HepG2 (cell line): ENCODE measurements at regions not wholly inside any gene's neighbourhood (a gene's known extent, or its start where the extent isn't known, plus 50 kb on each side); places are given as distances from the start of the nearest gene placed in this dataset.

Source experiments
- AKAP8 ChIP-seq: sonication (generic); formaldehyde crosslinking; IDR thresholded peaks from 2 replicates; pipeline ENCODE4 v1.5.1; 2020; ENCODE audit warnings: mild to moderate bottlenecking, missing genetic modification reagents
- BRCA1 ChIP-seq: sonication (generic); formaldehyde crosslinking; IDR thresholded peaks from 2 replicates; pipeline ENCODE4 v1.4.0; 2020; ENCODE audit warnings: missing genetic modification reagents
- CBFB ChIP-seq: sonication (generic); formaldehyde crosslinking; IDR thresholded peaks from 2 replicates; pipeline ENCODE4 v1.4.0; 2020; ENCODE audit warnings: missing genetic modification reagents
- HMGA1 ChIP-seq: sonication (generic); formaldehyde crosslinking; conservative IDR thresholded peaks from 2 replicates; pipeline ENCODE4 v1.4.0; 2020; ENCODE audit warnings: missing genetic modification reagents
- HNF4G ChIP-seq, 2 experiments: sonication (generic) in 1 of 2; formaldehyde crosslinking in 1 of 2; IDR thresholded peaks; 2 replicates each; pipeline versions ENCODE4 v1.4.0 to v1.6.1; 2011 to 2020; ENCODE audit warnings: borderline replicate concordance in 2 of 2, low read depth in 2 of 2, mild to moderate bottlenecking in 2 of 2, low read length in 1 of 2, missing genetic modification reagents in 1 of 2, moderate library complexity in 1 of 2
- HNRNPL ChIP-seq: fragments of 200-400 bp; formaldehyde crosslinking; IDR thresholded peaks from 2 replicates; pipeline ENCODE4 v1.6.1; 2017; ENCODE audit warnings: mild to moderate bottlenecking, low read depth, low read length
- IRX3 ChIP-seq: sonication (generic); formaldehyde crosslinking; IDR thresholded peaks from 2 replicates; pipeline ENCODE4 v1.8.1; 2023; ENCODE audit warnings: mild to moderate bottlenecking, low read depth, missing genetic modification reagents, borderline replicate concordance
- KAT7 ChIP-seq: IDR thresholded peaks from 2 replicates; pipeline ENCODE4 v1.6.1; 2018; ENCODE audit warnings: borderline replicate concordance, missing compliant biosample characterization
- MED8 ChIP-seq: sonication (generic); formaldehyde crosslinking; IDR thresholded peaks from 2 replicates; pipeline ENCODE4 v1.8.1; 2023; ENCODE audit warnings: mild to moderate bottlenecking, missing genetic modification reagents; ENCODE audit not compliant: insufficient replicate concordance
- MEIS1 ChIP-seq: sonication (generic); formaldehyde crosslinking; IDR thresholded peaks from 2 replicates; pipeline ENCODE4 v1.9.0; 2021; ENCODE audit warnings: mild to moderate bottlenecking, missing genetic modification reagents, moderate library complexity, borderline replicate concordance
- NBN ChIP-seq: fragments of 450-650 bp; conservative IDR thresholded peaks from 2 replicates; pipeline ENCODE4 v1.6.1; 2017
- NFE2 ChIP-seq: sonication (generic); formaldehyde crosslinking; IDR thresholded peaks from 2 replicates; pipeline ENCODE4 v1.4.0; 2020; ENCODE audit warnings: missing genetic modification reagents
- NFKBIZ ChIP-seq: IDR thresholded peaks from 2 replicates; pipeline ENCODE4 v1.6.1; 2018; ENCODE audit warnings: missing genetic modification reagents, missing compliant biosample characterization
- RFX5 ChIP-seq: IDR thresholded peaks from 2 replicates; pipeline ENCODE4 v1.6.1; 2011; ENCODE audit warnings: low read depth, low read length, improper control_type of control experiment
- SMARCE1 ChIP-seq: fragments of 450-650 bp; IDR thresholded peaks from 2 replicates; pipeline ENCODE4 v1.6.1; 2017; ENCODE audit warnings: borderline replicate concordance
- ZKSCAN5 ChIP-seq: sonication (generic); formaldehyde crosslinking; IDR thresholded peaks from 2 replicates; pipeline ENCODE4 v1.5.1; 2020; ENCODE audit warnings: mild to moderate bottlenecking, missing genetic modification reagents
- ZNF180 ChIP-seq: sonication (generic); formaldehyde crosslinking; IDR thresholded peaks from 2 replicates; pipeline ENCODE4 v1.4.0; 2020; ENCODE audit warnings: low read depth, missing genetic modification reagents, borderline replicate concordance
- ZNF232 ChIP-seq: sonication (generic); formaldehyde crosslinking; IDR thresholded peaks from 2 replicates; pipeline ENCODE4 v1.4.0; 2020; ENCODE audit warnings: missing genetic modification reagents, borderline replicate concordance
- ZNF253 ChIP-seq: sonication (generic); formaldehyde crosslinking; IDR thresholded peaks from 2 replicates; pipeline ENCODE4 v1.8.0; 2022; ENCODE audit warnings: mild to moderate bottlenecking, missing genetic modification reagents, borderline replicate concordance
- ZNF292 ChIP-seq: sonication (generic); formaldehyde crosslinking; IDR thresholded peaks from 2 replicates; pipeline ENCODE4 v1.8.1; 2022; ENCODE audit warnings: mild to moderate bottlenecking, low read depth, missing genetic modification reagents, borderline replicate concordance
- ZNF350 ChIP-seq: sonication (generic); formaldehyde crosslinking; IDR thresholded peaks from 2 replicates; pipeline ENCODE4 v1.4.0; 2020; ENCODE audit warnings: mild to moderate bottlenecking, low read depth, missing genetic modification reagents, borderline replicate concordance
- ZNF703 ChIP-seq: sonication (generic); formaldehyde crosslinking; IDR thresholded peaks from 2 replicates; pipeline ENCODE4 v1.5.1; 2020; ENCODE audit warnings: missing genetic modification reagents, mild to moderate bottlenecking, moderate library complexity, borderline replicate concordance
- ZNF709 ChIP-seq: sonication (generic); formaldehyde crosslinking; IDR thresholded peaks from 2 replicates; pipeline ENCODE4 v1.5.0; 2020; ENCODE audit warnings: mild to moderate bottlenecking, missing genetic modification reagents
- ZNF768 ChIP-seq: sonication (generic); formaldehyde crosslinking; IDR thresholded peaks from 2 replicates; pipeline ENCODE4 v1.4.0; 2020; ENCODE audit warnings: missing genetic modification reagents
- ZSCAN29 ChIP-seq: sonication (generic); formaldehyde crosslinking; conservative IDR thresholded peaks from 2 replicates; pipeline ENCODE4 v1.4.0; 2020; ENCODE audit warnings: mild to moderate bottlenecking, missing genetic modification reagents
- TF ChIP-seq, protein P1 (sequence below): conservative IDR thresholded peaks from 2 replicates; pipeline ENCODE4 v1.6.1; 2018; ENCODE audit warnings: missing genetic modification reagents
- TF ChIP-seq, protein P2 (sequence below): sonication (generic); formaldehyde crosslinking; IDR thresholded peaks from 2 replicates; pipeline ENCODE4 v1.4.0; 2020; ENCODE audit warnings: missing genetic modification reagents
- TF ChIP-seq, protein P3 (sequence below): sonication (generic); formaldehyde crosslinking; IDR thresholded peaks from 2 replicates; pipeline ENCODE4 v1.8.0; 2022; ENCODE audit warnings: missing genetic modification reagents, mild to moderate bottlenecking, borderline replicate concordance

DNA sequence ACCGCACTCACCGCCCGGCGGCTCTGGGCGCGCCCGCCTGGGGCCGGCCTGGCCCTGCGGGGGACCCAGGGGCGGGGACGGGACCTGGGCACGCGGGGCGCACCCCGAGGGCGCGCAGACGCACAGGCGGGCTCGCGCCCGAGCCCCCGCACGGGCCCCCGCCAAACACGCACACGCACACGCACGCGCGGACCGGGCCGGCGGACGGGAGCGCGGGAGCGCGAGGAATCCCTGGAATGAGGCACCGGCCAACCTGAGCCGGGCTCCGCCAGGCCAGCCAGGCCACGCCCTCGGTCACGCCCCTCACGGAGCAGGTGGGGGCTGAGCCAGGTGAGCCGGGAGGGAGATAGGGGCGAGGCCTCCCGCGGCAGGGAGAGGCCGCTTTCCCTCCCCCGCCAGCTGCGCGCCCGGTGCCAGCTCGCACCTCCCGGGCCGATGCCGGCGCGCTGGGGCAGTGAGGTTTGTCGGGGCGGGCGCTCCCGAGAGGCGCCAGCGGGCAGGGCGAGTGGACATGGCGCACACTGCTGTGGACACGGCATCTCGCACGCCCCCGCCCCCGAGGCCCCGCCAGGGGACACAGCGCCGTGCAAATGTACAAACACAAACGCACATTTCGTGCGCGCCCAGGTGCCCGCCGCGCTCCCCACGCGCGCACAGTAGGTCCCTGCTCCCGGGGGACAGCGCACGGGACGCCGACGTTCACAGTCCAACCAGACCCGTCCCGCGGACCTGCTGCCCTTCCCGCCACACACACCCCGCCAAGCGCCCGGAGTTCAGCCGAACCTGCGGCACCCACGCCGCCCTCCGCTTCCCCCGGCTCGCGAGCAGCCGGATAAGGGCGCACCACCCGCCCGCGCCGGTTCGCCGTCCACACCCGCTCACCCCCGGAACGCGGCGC lies 75.9 kb upstream of the VGLL4 start (continued):
- TF ChIP-seq, protein P1, sequence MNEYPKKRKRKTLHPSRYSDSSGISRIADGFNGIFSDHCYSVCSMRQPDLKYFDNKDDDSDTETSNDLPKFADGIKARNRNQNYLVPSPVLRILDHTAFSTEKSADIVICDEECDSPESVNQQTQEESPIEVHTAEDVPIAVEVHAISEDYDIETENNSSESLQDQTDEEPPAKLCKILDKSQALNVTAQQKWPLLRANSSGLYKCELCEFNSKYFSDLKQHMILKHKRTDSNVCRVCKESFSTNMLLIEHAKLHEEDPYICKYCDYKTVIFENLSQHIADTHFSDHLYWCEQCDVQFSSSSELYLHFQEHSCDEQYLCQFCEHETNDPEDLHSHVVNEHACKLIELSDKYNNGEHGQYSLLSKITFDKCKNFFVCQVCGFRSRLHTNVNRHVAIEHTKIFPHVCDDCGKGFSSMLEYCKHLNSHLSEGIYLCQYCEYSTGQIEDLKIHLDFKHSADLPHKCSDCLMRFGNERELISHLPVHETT (CRISPR knock-in tag), result 0 out of 2 replicates have a peak, but pooled peaks have one; percentile 32
- TF ChIP-seq RFX5 (no peak), ZNF350 (CRISPR knock-in tag) (no peak), HMGA1 (CRISPR knock-in tag) (no peak), MEIS1 (CRISPR knock-in tag) (no peak), CBFB (CRISPR knock-in tag) (no peak), ZNF292 (CRISPR knock-in tag) (0 out of 2 replicates have a peak, but pooled peaks have one; percentile 14), ZNF703 (CRISPR knock-in tag) (0 out of 2 replicates have a peak, but pooled peaks have one; percentile 17), HNRNPL (no peak), NBN (no peak), ZSCAN29 (CRISPR knock-in tag) (no peak), KAT7 (CRISPR knock-in tag) (no peak), ZNF232 (CRISPR knock-in tag) (no peak), SMARCE1 (no peak), ZNF253 (CRISPR knock-in tag) (0 out of 2 replicates have a peak, but pooled peaks have one; percentile 20), AKAP8 (CRISPR knock-in tag) (no peak), ZKSCAN5 (CRISPR knock-in tag) (no peak), NFE2 (no peak), ZNF709 (CRISPR knock-in tag) (peak; percentile 63; the same call in 1 of the 2 replicates), MED8 (no peak), BRCA1 (no peak), HNF4G (IDR thresholded peaks at IDR 0.05; ENCODE audit: borderline replicate concordance, low read depth, low read length) (no peak), HNF4G (CRISPR knock-in tag; IDR thresholded peaks at IDR 0.05; ENCODE audit: borderline replicate concordance, low read depth) (no peak), NFKBIZ (CRISPR knock-in tag) (no peak), IRX3 (CRISPR knock-in tag) (0 out of 2 replicates have a peak, but pooled peaks have one; percentile 10), ZNF768 (CRISPR knock-in tag) (peak; percentile 4), ZNF180 (0 out of 2 replicates have a peak, but pooled peaks have one; percentile 81)
- TF ChIP-seq, protein P2, sequence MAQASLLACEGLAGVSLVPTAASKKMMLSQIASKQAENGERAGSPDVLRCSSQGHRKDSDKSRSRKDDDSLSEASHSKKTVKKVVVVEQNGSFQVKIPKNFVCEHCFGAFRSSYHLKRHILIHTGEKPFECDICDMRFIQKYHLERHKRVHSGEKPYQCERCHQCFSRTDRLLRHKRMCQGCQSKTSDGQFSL (CRISPR knock-in tag), result no peak
- TF ChIP-seq, protein P3, sequence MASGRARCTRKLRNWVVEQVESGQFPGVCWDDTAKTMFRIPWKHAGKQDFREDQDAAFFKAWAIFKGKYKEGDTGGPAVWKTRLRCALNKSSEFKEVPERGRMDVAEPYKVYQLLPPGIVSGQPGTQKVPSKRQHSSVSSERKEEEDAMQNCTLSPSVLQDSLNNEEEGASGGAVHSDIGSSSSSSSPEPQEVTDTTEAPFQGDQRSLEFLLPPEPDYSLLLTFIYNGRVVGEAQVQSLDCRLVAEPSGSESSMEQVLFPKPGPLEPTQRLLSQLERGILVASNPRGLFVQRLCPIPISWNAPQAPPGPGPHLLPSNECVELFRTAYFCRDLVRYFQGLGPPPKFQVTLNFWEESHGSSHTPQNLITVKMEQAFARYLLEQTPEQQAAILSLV (CRISPR knock-in tag), result 0 out of 2 replicates have a peak, but pooled peaks have one; percentile 15
